CD4-positive, alpha-beta T cell (primary cell): ENCODE measurements at regions not wholly inside any gene's neighbourhood (a gene's known extent, or its start where the extent isn't known, plus 50 kb on each side); places are given as distances from the start of the nearest gene placed in this dataset.

Experiments used
- ATAC-seq: fragments of 200-7000 bp; cut with Tn5 transposase; one replicate; pipeline ENCODE4 v1.10.0; 2022; ENCODE audit warnings: mild to moderate bottlenecking; ENCODE audit not compliant: poor library complexity
- CTCF ChIA-PET: fragments of 350-600 bp; sonication (Branson Sonifier 250); formaldehyde crosslinking; loops from one replicate; lab custom pipeline; 2021; ENCODE audit warnings: antibody characterized with exemption, inconsistent platforms; lab: Charles Lee
- POLR2A ChIA-PET: fragments of 350-600 bp; sonication (Branson Sonifier 250); formaldehyde crosslinking; loops from one replicate; lab custom pipeline; 2021; ENCODE audit warnings: antibody characterized with exemption, inconsistent platforms; lab: Charles Lee
- DNase-seq, 14 experiments: peaks; one replicate each; pipeline ENCODE4 v3.0.0-alpha.2; 2013 to 2020; ENCODE audit warnings: mixed read lengths in 2 of 14
- H3K27ac ChIP-seq, 2 donors: one replicate each; pipeline versions ENCODE4 v1.5.1 to v1.7.0; 2013; ENCODE audit warnings: low read length in 2 of 2, low read depth in 1 of 2, mild to moderate bottlenecking in 1 of 2
- H3K27me3 ChIP-seq, 2 experiments: 1 replicate in 1 of 2; 2 replicates in 1 of 2; pipeline versions ENCODE4 v1.6.1 to v1.7.0; 2013; ENCODE audit warnings: low read length in 2 of 2, control low read depth in 1 of 2, mild to moderate bottlenecking in 1 of 2, moderate library complexity in 1 of 2; ENCODE audit not compliant: insufficient read depth in 2 of 2, control insufficient read depth in 1 of 2
- H3K36me3 ChIP-seq: one replicate; pipeline ENCODE4 v1.6.1; 2013; ENCODE audit warnings: low read length, control low read depth; ENCODE audit not compliant: insufficient read depth
- H3K4me1 ChIP-seq: one replicate; pipeline ENCODE4 v1.6.1; 2013; ENCODE audit warnings: low read length, control low read depth; ENCODE audit not compliant: insufficient read depth
- H3K4me3 ChIP-seq: one replicate; pipeline ENCODE4 v1.5.1; 2013; ENCODE audit warnings: mild to moderate bottlenecking, low read length, moderate library complexity
- H3K9me3 ChIP-seq, 2 experiments: 1 replicate in 1 of 2; 2 replicates in 1 of 2; pipeline versions ENCODE4 v1.6.1 to v1.7.0; 2013; ENCODE audit warnings: low read length in 2 of 2, mild to moderate bottlenecking in 2 of 2, control low read depth in 1 of 2, moderate library complexity in 1 of 2; ENCODE audit not compliant: control insufficient read depth in 1 of 2, insufficient read depth in 1 of 2
- H3K27ac Mint-ChIP-seq: one replicate; pipeline ENCODE4 v1.8.0; 2020; ENCODE audit warnings: mixed read lengths
- H3K27me3 Mint-ChIP-seq: one replicate; pipeline ENCODE4 v1.8.0; 2021; ENCODE audit warnings: mixed read lengths
- H3K36me3 Mint-ChIP-seq: one replicate; pipeline ENCODE4 v1.8.0; 2021; ENCODE audit warnings: low read depth, mixed read lengths
- H3K4me1 Mint-ChIP-seq: one replicate; pipeline ENCODE4 v1.8.0; 2021; ENCODE audit warnings: low read depth, mixed read lengths
- H3K4me3 Mint-ChIP-seq: one replicate; pipeline ENCODE4 v1.8.0; 2020; ENCODE audit warnings: mild to moderate bottlenecking, mixed read lengths
- H3K9me3 Mint-ChIP-seq: one replicate; pipeline ENCODE4 v1.8.0; 2020; ENCODE audit warnings: mixed read lengths
- CTCF ChIP-seq: fragments of 200-600 bp; IDR thresholded peaks from one replicate; pipeline ENCODE4 v1.8.0; 2022; ENCODE audit warnings: antibody characterized with exemption, mild to moderate bottlenecking
- intact Hi-C, 2 experiments: fragments of 100-400 bp; cut with DNase I in 1 of 2; cut with micrococcal nuclease in 1 of 2; formaldehyde crosslinking; loops; one replicate each; pipeline versions ENCODE4 v1.15.1 to v1.9.0; 2023 to 2025; cut with DNase I, micrococcal nuclease

GRCh38 chr7:438361-438760 lies 81.3 kb downstream of the PDGFA start:
- no peak overlapping the region for H3K4me3 ChIP-seq
- H3K36me3 Mint-ChIP-seq: no peaks in the 10 kb centered on the region
- H3K27me3 Mint-ChIP-seq: no peaks in the 10 kb centered on the region
- no peaks in the 10 kb centered on the region for H3K4me1 Mint-ChIP-seq
- ChIA-PET CTCF (no interaction called here), POLR2A (no interaction called here)
- no peak overlapping the region for H3K27ac ChIP-seq
- ATAC-seq (no peak), DNase-seq (no peak)
- H3K9me3 Mint-ChIP-seq: no peaks in the 10 kb centered on the region
- H3K4me1 ChIP-seq: no peaks in the 10 kb centered on the region
- no peak overlapping the region for H3K4me3 Mint-ChIP-seq
- intact Hi-C loops: no loop called here
- no peaks in the 10 kb centered on the region for H3K36me3 ChIP-seq
- H3K27ac Mint-ChIP-seq: no peak overlapping the region
- peaks cover 0 to 3% of the 10 kb centered on the region in 2 experiments for H3K27me3 ChIP-seq
- H3K9me3 ChIP-seq: peaks cover 0 to 31% of the 10 kb centered on the region in 2 experiments
- TF ChIP-seq CTCF: no peak

- no peak for TF ChIP-seq CTCF
- no peak overlapping the region for H3K4me3 ChIP-seq
- peaks cover 0 to 31% of the 10 kb centered on the region in 2 experiments for H3K9me3 ChIP-seq
- DNase-seq (no peak), ATAC-seq (no peak)
- intact Hi-C loops: no loop called here
- H3K36me3 ChIP-seq: no peaks in the 10 kb centered on the region
- POLR2A ChIA-PET: no interaction called here
- H3K4me1 ChIP-seq: no peaks in the 10 kb centered on the region
- no peak overlapping the region for H3K27ac ChIP-seq
- no peaks in the 10 kb centered on the region for H3K4me1 Mint-ChIP-seq
- no peak overlapping the region for H3K27ac Mint-ChIP-seq
- H3K36me3 Mint-ChIP-seq: no peaks in the 10 kb centered on the region
- no peak overlapping the region for H3K4me3 Mint-ChIP-seq
- CTCF ChIA-PET: no interaction called here
- no peaks in the 10 kb centered on the region for H3K9me3 Mint-ChIP-seq
- peaks cover 0 to 3% of the 10 kb centered on the region in 2 experiments for H3K27me3 ChIP-seq
- no peaks in the 10 kb centered on the region for H3K27me3 Mint-ChIP-seq
These were observed 80.7 kb downstream of the PDGFA start for GRCh38 chr7:438916-439315.

GRCh38 chr7:440059-440749 lies 79.4 kb downstream of the PDGFA start:
- Histone ChIP-seq H3K4me1 (no peaks in the 10 kb centered on the region), H3K4me3 (no peak overlapping the region), H3K36me3 (no peaks in the 10 kb centered on the region), H3K27ac (no peak overlapping the region), H3K27me3 (peaks cover 0 to under 1% of the 10 kb centered on the region in 2 experiments), H3K9me3 (peaks cover 0 to 31% of the 10 kb centered on the region in 2 experiments)
- Mint-ChIP-seq H3K4me1 (no peaks in the 10 kb centered on the region), H3K4me3 (no peak overlapping the region), H3K36me3 (no peaks in the 10 kb centered on the region), H3K27ac (no peak overlapping the region), H3K27me3 (no peaks in the 10 kb centered on the region), H3K9me3 (no peaks in the 10 kb centered on the region)
- ChIA-PET POLR2A (no interaction called here), CTCF (no interaction called here)
- no peak for ATAC-seq
- TF ChIP-seq CTCF: no peak
- DNase-seq: no peak
- intact Hi-C loops: no loop called here
